Uterus (tissue), 3 donors: ENCODE measurements at regions not wholly inside any gene's neighbourhood (a gene's known extent, or its start where the extent isn't known, plus 50 kb on each side); places are given as distances from the start of the nearest gene placed in this dataset.

Experiments
- DNase-seq, 2 donors: peaks; one replicate each; pipeline ENCODE4 v3.0.0-alpha.2; 2019 to 2020
- H3K27ac ChIP-seq, 2 donors: fragments of 200-600 bp; sonication (generic); 1 replicate in 1 of 2; 2 replicates in 1 of 2; pipeline ENCODE4 v1.5.1; 2016 to 2018
- H3K27me3 ChIP-seq, 2 donors: fragments of 200-600 bp; sonication (generic); one replicate each; pipeline ENCODE4 v1.5.1; 2018 to 2019; ENCODE audit warnings: control low read depth in 1 of 2
- H3K36me3 ChIP-seq, 2 donors: fragments of 200-600 bp; sonication (generic); one replicate each; pipeline ENCODE4 v1.5.1; 2019; ENCODE audit warnings: control low read depth in 1 of 2
- H3K4me1 ChIP-seq, 2 donors: fragments of 200-600 bp; sonication (generic); one replicate each; pipeline ENCODE4 v1.5.1; 2018 to 2019; ENCODE audit warnings: control low read depth in 1 of 2
- H3K4me3 ChIP-seq, 2 donors: fragments of 200-600 bp; sonication (generic); 1 replicate in 1 of 2; 2 replicates in 1 of 2; pipeline ENCODE4 v1.5.1; 2018 to 2019; ENCODE audit warnings: mild to moderate bottlenecking in 1 of 2
- H3K9me3 ChIP-seq, 2 donors: fragments of 200-600 bp; sonication (generic); one replicate each; pipeline ENCODE4 v1.5.1; 2019; ENCODE audit warnings: control low read depth in 1 of 2
- POLR2A ChIP-seq, 2 donors: fragments of 450-650 bp; IDR thresholded peaks; one replicate each; pipeline ENCODE4 v1.6.1; 2016; ENCODE audit warnings: antibody characterized with exemption in 2 of 2, mild to moderate bottlenecking in 1 of 2, moderate library complexity in 1 of 2
- intact Hi-C: fragments of 100-400 bp; cut with DNase I; formaldehyde crosslinking; loops from one replicate; pipeline ENCODE4 v1.15.1; 2023; ENCODE audit warnings: low total_unique reads
- TF ChIP-seq, protein P1 (sequence below), 4 experiments: fragments of 200-600 bp in 2 of 4; fragments of 450-650 bp in 2 of 4; sonication (generic) in 2 of 4; IDR thresholded peaks; one replicate each; pipeline ENCODE4 v1.5.1; 2016 to 2019; ENCODE audit warnings: antibody characterized with exemption in 4 of 4, mild to moderate bottlenecking in 2 of 4, moderate library complexity in 1 of 4
- donor health status: DM: yes; HTN: yes; CAD: no.

DNA sequence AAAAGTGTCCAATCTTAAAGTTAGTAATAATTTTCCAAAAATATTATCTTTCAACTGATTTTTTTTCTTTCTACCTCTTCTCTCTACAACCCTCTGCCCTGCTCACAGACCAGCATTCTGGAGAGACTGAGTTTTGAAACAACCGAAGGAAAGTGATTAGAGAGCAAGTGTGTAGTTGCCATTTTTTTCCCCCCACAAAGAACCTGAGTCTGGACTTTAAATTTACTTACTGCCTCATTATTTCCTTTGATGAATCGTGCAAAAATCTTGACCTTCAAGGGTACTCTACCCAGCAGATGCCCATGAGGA is 63.4 kb upstream of the NEUROD1 start:
- intact Hi-C loops: no loop called here
- Histone ChIP-seq H3K36me3 (no peaks in the 10 kb centered on the region), H3K4me1 (no peaks in the 10 kb centered on the region), H3K9me3 (no peaks in the 10 kb centered on the region), H3K4me3 (no peak overlapping the region), H3K27ac (peak overlapping the region in 1 of 2 donors; percentile 19), H3K27me3 (no peaks in the 10 kb centered on the region)
- no peak for DNase-seq
- TF ChIP-seq POLR2A (IDR thresholded peaks at IDR 0.05): no peak
- TF ChIP-seq, protein P1, sequence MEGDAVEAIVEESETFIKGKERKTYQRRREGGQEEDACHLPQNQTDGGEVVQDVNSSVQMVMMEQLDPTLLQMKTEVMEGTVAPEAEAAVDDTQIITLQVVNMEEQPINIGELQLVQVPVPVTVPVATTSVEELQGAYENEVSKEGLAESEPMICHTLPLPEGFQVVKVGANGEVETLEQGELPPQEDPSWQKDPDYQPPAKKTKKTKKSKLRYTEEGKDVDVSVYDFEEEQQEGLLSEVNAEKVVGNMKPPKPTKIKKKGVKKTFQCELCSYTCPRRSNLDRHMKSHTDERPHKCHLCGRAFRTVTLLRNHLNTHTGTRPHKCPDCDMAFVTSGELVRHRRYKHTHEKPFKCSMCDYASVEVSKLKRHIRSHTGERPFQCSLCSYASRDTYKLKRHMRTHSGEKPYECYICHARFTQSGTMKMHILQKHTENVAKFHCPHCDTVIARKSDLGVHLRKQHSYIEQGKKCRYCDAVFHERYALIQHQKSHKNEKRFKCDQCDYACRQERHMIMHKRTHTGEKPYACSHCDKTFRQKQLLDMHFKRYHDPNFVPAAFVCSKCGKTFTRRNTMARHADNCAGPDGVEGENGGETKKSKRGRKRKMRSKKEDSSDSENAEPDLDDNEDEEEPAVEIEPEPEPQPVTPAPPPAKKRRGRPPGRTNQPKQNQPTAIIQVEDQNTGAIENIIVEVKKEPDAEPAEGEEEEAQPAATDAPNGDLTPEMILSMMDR (IDR thresholded peaks at IDR 0.05): no peak

DNA sequence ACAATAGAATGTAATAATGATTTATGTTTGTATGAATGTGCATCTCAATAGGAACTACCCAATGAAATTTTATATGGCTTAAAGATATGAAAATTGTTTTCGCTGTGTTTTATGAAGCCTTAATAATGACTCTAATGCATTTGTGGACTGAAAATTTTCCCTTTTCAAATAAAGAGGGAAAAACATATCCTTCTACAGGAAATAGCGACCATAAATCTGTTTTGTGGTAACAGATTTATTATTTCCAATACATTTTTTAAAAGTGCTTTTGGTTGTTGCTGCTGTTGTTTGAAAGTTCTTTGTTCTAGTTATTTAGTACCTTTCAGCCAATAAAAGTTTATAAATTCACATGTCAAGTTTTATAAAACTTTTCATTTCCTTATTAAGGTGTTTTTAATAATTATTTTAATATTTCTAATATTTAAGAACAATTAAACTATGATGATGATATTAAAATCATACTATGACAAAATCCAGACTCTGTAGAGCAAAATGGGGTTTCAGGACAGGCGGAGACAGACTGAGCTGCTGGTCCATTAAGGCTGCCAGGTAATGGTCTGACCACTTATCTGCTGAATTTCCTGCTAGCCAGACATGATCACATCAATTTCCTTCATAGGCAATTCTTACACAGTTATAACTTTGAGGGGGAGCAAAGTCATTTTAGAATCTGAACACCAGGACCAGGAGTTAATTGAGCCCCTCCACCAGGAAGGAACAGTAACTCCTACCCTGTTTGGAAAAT is 65.7 kb upstream of the NEUROD1 start:
- H3K27ac ChIP-seq: no peak overlapping the region
- H3K4me3 ChIP-seq: no peak overlapping the region
- intact Hi-C loops: no loop called here
- TF ChIP-seq, protein P1 (IDR thresholded peaks at IDR 0.05): no peak
- TF ChIP-seq POLR2A (IDR thresholded peaks at IDR 0.05): no peak
- no peaks in the 10 kb centered on the region for H3K36me3 ChIP-seq
- no peaks in the 10 kb centered on the region for H3K9me3 ChIP-seq
- DNase-seq: no peak
- H3K27me3 ChIP-seq: no peaks in the 10 kb centered on the region
- no peaks in the 10 kb centered on the region for H3K4me1 ChIP-seq

GRCh38 chr2:181746844-181747243 is 66.5 kb upstream of the NEUROD1 start:
- no peak for TF ChIP-seq POLR2A (IDR thresholded peaks at IDR 0.05)
- TF ChIP-seq, protein P1 (IDR thresholded peaks at IDR 0.05): no peak
- intact Hi-C loops: no loop called here

DNA sequence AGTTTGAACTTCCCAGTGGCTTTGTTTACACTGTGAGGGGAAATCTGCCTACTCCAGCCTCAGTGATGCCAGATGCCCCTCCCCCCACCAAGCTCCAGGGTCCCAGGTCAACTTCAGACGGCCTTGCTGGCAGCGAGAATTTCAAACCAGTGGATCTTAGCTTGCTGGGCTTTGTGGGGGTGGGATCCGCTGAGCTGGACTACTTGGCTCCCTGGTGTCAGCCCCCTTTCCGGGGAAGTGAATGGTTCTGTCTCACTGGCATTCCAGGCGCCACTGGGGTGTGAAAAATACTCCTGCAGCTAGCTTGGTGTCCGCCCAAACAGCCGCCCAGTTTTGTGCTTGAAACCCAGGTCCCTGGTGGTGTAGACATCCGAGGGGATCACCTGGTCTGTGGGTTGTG is 70.0 kb upstream of the NEUROD1 start:
- no peak overlapping the region for H3K27ac ChIP-seq
- TF ChIP-seq POLR2A (IDR thresholded peaks at IDR 0.05): no peak
- intact Hi-C loops: no loop called here
- no peak for DNase-seq
- H3K4me3 ChIP-seq: no peak overlapping the region
- no peaks in the 10 kb centered on the region for H3K36me3 ChIP-seq
- no peaks in the 10 kb centered on the region for H3K27me3 ChIP-seq
- H3K4me1 ChIP-seq: no peaks in the 10 kb centered on the region
- H3K9me3 ChIP-seq: no peaks in the 10 kb centered on the region

More at GRCh38 chr2:181746844-181747243, 66.5 kb upstream of the NEUROD1 start:
- Histone ChIP-seq H3K27ac (no peak overlapping the region), H3K9me3 (no peaks in the 10 kb centered on the region), H3K36me3 (no peaks in the 10 kb centered on the region), H3K4me1 (no peaks in the 10 kb centered on the region), H3K27me3 (no peaks in the 10 kb centered on the region), H3K4me3 (no peak overlapping the region)
- no peak for DNase-seq

GRCh38 chr2:181751266-181752030 is 71.1 kb upstream of the NEUROD1 start:
- no peaks in the 10 kb centered on the region for H3K4me1 ChIP-seq
- H3K36me3 ChIP-seq: no peaks in the 10 kb centered on the region
- H3K27me3 ChIP-seq: no peaks in the 10 kb centered on the region
- no peak overlapping the region for H3K27ac ChIP-seq
- H3K9me3 ChIP-seq: no peaks in the 10 kb centered on the region
- TF ChIP-seq, protein P1 (IDR thresholded peaks at IDR 0.05): no peak
- TF ChIP-seq POLR2A (IDR thresholded peaks at IDR 0.05): no peak
- DNase-seq: no peak
- intact Hi-C loops: no loop called here
- no peak overlapping the region for H3K4me3 ChIP-seq
